ENCODE measurements at regions not wholly inside any gene's neighbourhood (a gene's known extent, or its start where the extent isn't known, plus 50 kb on each side); places are given as distances from the start of the nearest gene placed in this dataset.

DNA sequence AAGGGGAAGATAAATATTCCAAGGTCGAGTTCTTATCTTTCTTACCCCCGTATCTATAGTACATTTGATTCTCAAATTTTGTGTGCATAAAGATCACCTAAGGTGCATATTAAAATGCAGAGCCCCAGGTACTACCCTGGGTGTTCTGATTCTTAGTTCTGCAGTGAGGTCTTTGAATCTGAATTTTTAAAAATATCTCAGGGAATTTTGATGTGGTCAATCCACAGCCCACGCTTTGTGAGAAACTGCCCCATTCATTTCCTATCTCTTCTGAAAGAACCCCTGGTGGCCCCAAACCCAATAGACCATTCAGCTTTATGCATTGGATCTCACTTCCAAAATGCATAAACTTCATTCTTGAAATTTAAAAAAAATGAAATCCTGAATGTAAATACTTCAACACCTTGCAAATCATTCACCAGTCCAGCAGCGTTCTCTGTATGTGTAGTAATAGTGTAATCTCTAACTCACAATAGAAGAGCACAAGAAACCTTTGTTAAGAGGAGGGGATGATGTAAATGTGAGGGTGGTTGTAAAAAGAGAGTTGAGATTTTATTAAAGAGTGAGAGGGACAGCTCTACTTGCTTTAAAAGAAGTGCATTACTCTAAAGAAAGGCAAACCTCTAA, 108.8 kb upstream of the ZP4 start:
- TF ChIP-seq, protein P1, sequence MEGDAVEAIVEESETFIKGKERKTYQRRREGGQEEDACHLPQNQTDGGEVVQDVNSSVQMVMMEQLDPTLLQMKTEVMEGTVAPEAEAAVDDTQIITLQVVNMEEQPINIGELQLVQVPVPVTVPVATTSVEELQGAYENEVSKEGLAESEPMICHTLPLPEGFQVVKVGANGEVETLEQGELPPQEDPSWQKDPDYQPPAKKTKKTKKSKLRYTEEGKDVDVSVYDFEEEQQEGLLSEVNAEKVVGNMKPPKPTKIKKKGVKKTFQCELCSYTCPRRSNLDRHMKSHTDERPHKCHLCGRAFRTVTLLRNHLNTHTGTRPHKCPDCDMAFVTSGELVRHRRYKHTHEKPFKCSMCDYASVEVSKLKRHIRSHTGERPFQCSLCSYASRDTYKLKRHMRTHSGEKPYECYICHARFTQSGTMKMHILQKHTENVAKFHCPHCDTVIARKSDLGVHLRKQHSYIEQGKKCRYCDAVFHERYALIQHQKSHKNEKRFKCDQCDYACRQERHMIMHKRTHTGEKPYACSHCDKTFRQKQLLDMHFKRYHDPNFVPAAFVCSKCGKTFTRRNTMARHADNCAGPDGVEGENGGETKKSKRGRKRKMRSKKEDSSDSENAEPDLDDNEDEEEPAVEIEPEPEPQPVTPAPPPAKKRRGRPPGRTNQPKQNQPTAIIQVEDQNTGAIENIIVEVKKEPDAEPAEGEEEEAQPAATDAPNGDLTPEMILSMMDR (IDR thresholded peaks at IDR 0.05) = no peak
- TF ChIP-seq POLR2A (IDR thresholded peaks at IDR 0.05) (no peak), POLR2AphosphoS5 (IDR thresholded peaks at IDR 0.05; ENCODE audit: insufficient read depth in 1 of 2, low read depth in 1 of 2) (no peak)

Measured in vagina (tissue), 2 donors.